Gastroesophageal sphincter (tissue), 4 donors: ENCODE measurements at regions not wholly inside any gene's neighbourhood (a gene's known extent, or its start where the extent isn't known, plus 50 kb on each side); places are given as distances from the start of the nearest gene placed in this dataset.

Experiments used
- ATAC-seq: fragments of 150-250 bp; one replicate; pipeline ENCODE4 v1.9.1; 2016; ENCODE audit warnings: mild to moderate bottlenecking, moderate library complexity
- H3K27ac ChIP-seq, 4 donors: fragments of 200-600 bp; sonication (generic) in 3 of 4; 1 replicate in 3 of 4; 2 replicates in 1 of 4; pipeline ENCODE4 v1.5.1; 2016 to 2019
- H3K27me3 ChIP-seq: fragments of 200-600 bp; sonication (generic); one replicate; pipeline ENCODE4 v1.5.1; 2019
- H3K36me3 ChIP-seq, 2 donors: fragments of 200-600 bp; sonication (generic); one replicate each; pipeline ENCODE4 v1.5.1; 2019; ENCODE audit warnings: control low read depth in 1 of 2
- H3K4me1 ChIP-seq, 3 donors: fragments of 200-600 bp; sonication (generic); 1 replicate in 2 of 3; 2 replicates in 1 of 3; pipeline ENCODE4 v1.5.1; 2016 to 2019; ENCODE audit warnings: control low read depth in 2 of 3
- H3K4me3 ChIP-seq, 2 donors: fragments of 200-600 bp; sonication (generic); one replicate each; pipeline ENCODE4 v1.5.1; 2019; ENCODE audit warnings: mild to moderate bottlenecking in 1 of 2, moderate library complexity in 1 of 2
- H3K9me3 ChIP-seq, 3 donors: fragments of 200-600 bp; sonication (generic); one replicate each; pipeline ENCODE4 v1.5.1; 2017 to 2019; ENCODE audit warnings: control low read depth in 2 of 3
- EP300 ChIP-seq: sonication (generic); formaldehyde crosslinking; IDR thresholded peaks from one replicate; pipeline ENCODE4 v1.6.1; 2017; ENCODE audit warnings: antibody characterized with exemption, mild to moderate bottlenecking
- POLR2A ChIP-seq, 2 donors: fragments of 450-650 bp; IDR thresholded peaks; one replicate each; pipeline ENCODE4 v1.6.1; 2017; ENCODE audit warnings: antibody characterized with exemption in 2 of 2, mild to moderate bottlenecking in 2 of 2, moderate library complexity in 1 of 2
- POLR2AphosphoS5 ChIP-seq: sonication (generic); formaldehyde crosslinking; IDR thresholded peaks from one replicate; pipeline ENCODE4 v1.6.1; 2017; ENCODE audit warnings: antibody characterized with exemption
- WGBS, 2 donors: methylation state at CpG; one replicate each; pipeline ENCODE4 v1.1.5; 2018; ENCODE audit warnings: low coverage in 1 of 2; 5-methylcytosine and 5-hydroxymethylcytosine counted together
- TF ChIP-seq, protein P1 (sequence below), 4 experiments: fragments of 200-600 bp in 2 of 4; fragments of 450-650 bp in 2 of 4; sonication (generic) in 1 of 4; IDR thresholded peaks; one replicate each; pipeline ENCODE4 v1.5.1; 2017 to 2019; ENCODE audit warnings: antibody characterized with exemption in 4 of 4, mild to moderate bottlenecking in 2 of 4, moderate library complexity in 2 of 4

DNA sequence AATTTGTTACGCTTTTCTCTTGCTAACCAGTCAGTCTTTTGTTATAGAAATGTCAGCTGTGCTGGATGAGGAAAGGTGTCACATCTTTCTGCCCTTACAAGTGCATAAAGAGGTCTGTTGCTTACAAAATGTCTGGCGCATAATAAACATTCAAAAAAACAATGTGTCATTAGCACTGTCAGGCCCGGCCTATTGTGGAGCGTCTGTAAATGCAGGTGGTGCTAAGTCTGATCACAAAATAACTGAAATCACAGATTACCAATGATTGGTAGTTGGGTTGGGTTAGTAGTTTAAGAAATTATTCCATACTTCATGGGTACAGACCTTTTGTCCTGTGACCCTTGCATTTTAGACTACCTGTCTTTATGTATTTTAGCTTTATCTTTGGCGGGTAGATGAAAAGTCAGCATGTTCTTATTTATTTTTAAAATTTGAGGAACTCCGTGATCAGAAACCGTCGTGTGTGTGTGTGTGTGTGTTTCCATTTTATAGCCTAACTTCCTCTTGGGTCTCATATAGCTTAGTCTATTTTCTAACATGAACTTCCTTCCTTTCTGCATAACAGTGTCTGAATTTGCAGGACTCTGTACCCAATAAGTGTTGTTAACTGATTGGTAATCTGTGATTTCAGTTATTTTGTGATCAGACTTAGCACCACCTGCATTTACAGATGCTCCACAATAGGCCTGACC lies 88.1 kb upstream of the IFNGR1 start:
- Histone ChIP-seq H3K4me1 (peaks cover 0 to 8% (median 4%) of the 10 kb centered on the region in 3 donors), H3K27ac (no peak overlapping the region), H3K9me3 (no peaks in the 10 kb centered on the region), H3K27me3 (no peaks in the 10 kb centered on the region), H3K4me3 (no peak overlapping the region), H3K36me3 (no peaks in the 10 kb centered on the region)
- WGBS, 2 donors: 72 to 80% methylated on average over 6 to 8 of the region's 8 CpGs
- ATAC-seq: no peak
- no peak for TF ChIP-seq EP300
- TF ChIP-seq, protein P1, sequence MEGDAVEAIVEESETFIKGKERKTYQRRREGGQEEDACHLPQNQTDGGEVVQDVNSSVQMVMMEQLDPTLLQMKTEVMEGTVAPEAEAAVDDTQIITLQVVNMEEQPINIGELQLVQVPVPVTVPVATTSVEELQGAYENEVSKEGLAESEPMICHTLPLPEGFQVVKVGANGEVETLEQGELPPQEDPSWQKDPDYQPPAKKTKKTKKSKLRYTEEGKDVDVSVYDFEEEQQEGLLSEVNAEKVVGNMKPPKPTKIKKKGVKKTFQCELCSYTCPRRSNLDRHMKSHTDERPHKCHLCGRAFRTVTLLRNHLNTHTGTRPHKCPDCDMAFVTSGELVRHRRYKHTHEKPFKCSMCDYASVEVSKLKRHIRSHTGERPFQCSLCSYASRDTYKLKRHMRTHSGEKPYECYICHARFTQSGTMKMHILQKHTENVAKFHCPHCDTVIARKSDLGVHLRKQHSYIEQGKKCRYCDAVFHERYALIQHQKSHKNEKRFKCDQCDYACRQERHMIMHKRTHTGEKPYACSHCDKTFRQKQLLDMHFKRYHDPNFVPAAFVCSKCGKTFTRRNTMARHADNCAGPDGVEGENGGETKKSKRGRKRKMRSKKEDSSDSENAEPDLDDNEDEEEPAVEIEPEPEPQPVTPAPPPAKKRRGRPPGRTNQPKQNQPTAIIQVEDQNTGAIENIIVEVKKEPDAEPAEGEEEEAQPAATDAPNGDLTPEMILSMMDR (IDR thresholded peaks at IDR 0.05): no peak
- TF ChIP-seq POLR2AphosphoS5: no peak
- TF ChIP-seq POLR2A (IDR thresholded peaks at IDR 0.05): no peak

DNA sequence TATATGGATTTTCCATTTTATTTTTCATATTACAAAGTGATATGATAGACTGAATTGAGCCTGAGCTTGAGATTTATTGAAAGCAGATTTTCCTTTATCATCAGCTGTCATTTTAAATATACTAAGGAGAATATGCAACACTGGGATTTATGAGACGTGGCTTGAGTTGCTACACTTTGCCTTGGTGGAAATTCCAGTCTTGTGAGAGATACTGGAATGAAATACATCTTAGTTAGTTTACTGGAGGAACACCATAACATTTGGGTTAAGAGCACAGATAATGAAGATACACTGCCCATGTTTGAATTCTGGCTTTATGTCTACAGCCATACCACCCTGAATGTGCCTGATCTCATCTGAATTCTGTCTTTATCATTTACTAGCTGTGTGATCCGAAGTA lies 86.5 kb upstream of the IFNGR1 start:
- TF ChIP-seq POLR2AphosphoS5 (no peak), POLR2A (IDR thresholded peaks at IDR 0.05) (no peak), EP300 (no peak)
- TF ChIP-seq, protein P1 (IDR thresholded peaks at IDR 0.05): no peak
- 70 to 78% methylated on average over 2 of the region's 2 CpGs for WGBS, 2 donors
- Histone ChIP-seq H3K4me1 (peaks cover 0 to 8% (median 4%) of the 10 kb centered on the region in 3 donors), H3K27ac (no peak overlapping the region), H3K27me3 (no peaks in the 10 kb centered on the region), H3K9me3 (no peaks in the 10 kb centered on the region), H3K4me3 (no peak overlapping the region), H3K36me3 (no peaks in the 10 kb centered on the region)
- no peak for ATAC-seq

DNA sequence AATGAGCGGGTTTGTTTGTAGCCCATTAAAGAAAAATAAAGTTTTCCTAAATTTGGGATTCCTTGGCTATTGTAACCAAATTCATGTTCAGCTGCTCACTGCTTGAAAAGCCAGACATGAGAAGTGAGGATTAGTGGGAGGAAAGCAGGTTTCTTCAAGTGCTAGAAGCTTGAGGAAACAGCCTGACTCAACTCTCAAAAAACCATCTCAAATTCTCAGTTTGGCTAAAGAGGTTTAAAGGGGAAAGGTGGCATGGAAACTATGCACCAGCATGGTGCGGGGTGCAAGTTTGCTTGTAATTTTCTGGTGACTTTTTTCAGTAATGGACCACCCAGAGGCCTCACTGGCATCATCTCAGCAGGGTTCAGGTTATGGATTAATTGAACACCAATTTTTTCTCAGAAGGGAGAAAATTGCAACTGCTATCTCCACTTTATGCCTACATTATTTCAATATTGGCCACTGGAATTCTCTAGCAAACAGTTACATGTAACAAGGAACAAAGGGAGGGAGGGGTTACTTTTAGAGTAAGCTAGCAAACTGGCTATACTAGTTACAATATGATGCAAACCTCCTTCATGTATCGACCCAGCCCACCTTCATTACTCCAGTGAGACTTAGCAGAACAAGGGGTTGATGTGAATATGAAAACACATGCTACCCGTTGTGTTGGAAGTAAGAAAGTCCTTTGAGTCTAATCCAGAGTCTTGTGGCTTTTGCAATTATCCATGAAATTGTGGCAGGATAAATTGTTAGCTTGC lies 85.0 kb upstream of the IFNGR1 start:
- Histone ChIP-seq H3K27ac (no peak overlapping the region), H3K4me3 (no peak overlapping the region), H3K4me1 (peaks cover 0 to 2% (median 1%) of the 10 kb centered on the region in 3 donors), H3K36me3 (no peaks in the 10 kb centered on the region), H3K9me3 (no peaks in the 10 kb centered on the region), H3K27me3 (no peaks in the 10 kb centered on the region)
- 87 to 92% methylated on average over 3 to 4 of the region's 4 CpGs for WGBS, 2 donors
- no peak for ATAC-seq
- TF ChIP-seq, protein P1 (IDR thresholded peaks at IDR 0.05): no peak
- TF ChIP-seq POLR2A (IDR thresholded peaks at IDR 0.05) (no peak), EP300 (no peak), POLR2AphosphoS5 (no peak)

DNA sequence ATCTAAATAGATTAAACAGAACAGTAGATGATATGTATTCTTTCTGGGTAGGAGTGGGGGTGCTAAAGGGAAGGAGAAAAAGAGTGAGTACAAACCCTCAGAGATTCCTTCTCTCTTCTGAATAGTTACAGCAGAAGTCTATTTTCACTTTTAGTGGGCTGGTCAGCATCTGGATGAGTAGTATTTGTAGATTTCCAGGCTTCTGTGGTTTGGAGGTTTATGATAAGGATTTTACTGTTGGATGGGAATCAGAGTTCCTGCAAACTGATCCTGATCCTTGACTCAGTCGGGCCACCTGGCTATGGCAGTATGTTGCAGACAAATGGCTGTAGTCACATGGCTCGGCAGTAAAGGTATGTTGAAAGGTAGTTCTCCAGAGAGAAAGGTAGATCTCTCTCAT lies 84.3 kb upstream of the IFNGR1 start:
- Histone ChIP-seq H3K27ac (no peak overlapping the region), H3K4me1 (no peaks in the 10 kb centered on the region), H3K36me3 (no peaks in the 10 kb centered on the region), H3K27me3 (no peaks in the 10 kb centered on the region), H3K4me3 (no peak overlapping the region), H3K9me3 (no peaks in the 10 kb centered on the region)
- WGBS, 2 donors: 71 to 100% methylated on average over 2 of the region's 2 CpGs
- ATAC-seq: no peak
- TF ChIP-seq POLR2AphosphoS5: no peak

DNA sequence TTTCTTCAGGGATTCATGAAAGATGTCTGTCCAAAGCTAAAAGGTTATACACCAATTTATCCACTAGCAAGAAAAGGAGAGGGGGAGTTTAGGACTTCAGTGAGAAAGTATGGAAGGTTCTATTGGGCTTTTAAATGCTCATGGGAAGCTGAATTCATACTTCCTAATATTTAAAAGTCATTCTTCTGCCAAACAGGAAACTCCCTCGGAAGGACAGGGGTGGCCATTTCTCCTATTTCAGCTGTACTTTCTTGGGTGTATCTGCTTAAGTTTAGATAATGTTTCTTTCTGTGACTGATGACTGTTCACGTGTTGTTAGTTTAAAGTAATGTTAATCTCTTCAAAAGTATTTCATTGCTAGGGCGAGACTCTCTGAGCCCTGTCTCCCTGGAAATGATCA lies 80.5 kb upstream of the IFNGR1 start:
- H3K9me3 ChIP-seq: no peaks in the 10 kb centered on the region
- WGBS, 2 donors: 29 to 37% methylated on average over 2 to 3 of the region's 3 CpGs
- ATAC-seq: no peak
- no peaks in the 10 kb centered on the region for H3K4me1 ChIP-seq
- no peaks in the 10 kb centered on the region for H3K36me3 ChIP-seq
- no peak overlapping the region for H3K27ac ChIP-seq
- TF ChIP-seq POLR2AphosphoS5: no peak
- TF ChIP-seq, protein P1 (IDR thresholded peaks at IDR 0.05): no peak
- no peak for TF ChIP-seq EP300
- no peak for TF ChIP-seq POLR2A (IDR thresholded peaks at IDR 0.05)
- no peaks in the 10 kb centered on the region for H3K27me3 ChIP-seq
- H3K4me3 ChIP-seq: no peak overlapping the region
